HepG2 (cell line): ENCODE measurements at regions not wholly inside any gene's neighbourhood (a gene's known extent, or its start where the extent isn't known, plus 50 kb on each side); places are given as distances from the start of the nearest gene placed in this dataset.
A peak's percentile ranks its signal among the peaks of the same experiment; 100 is the strongest.

Experiments used
- ATAC-seq: fragments of 200-7000 bp; cut with Tn5 transposase; 3 replicates; pipeline ENCODE4 v1.9.1; 2020; ENCODE audit warnings: mild to moderate bottlenecking, moderate library complexity
- BruUV-seq: library from RNA; stranded (reverse); fragments of 400-500 nt; replicated peaks from 2 replicates; lab custom pipeline; 2021; lab: Mats Ljungman, UMichigan
- CTCF ChIA-PET: fragments of 300-600 bp; formaldehyde crosslinking; extraction: SDS; loops from one replicate; lab custom pipeline; 2021; ENCODE audit warnings: low total read pairs, inconsistent platforms, low intra/inter-chr PET ratio; lab: Yijun Ruan, JAX
- POLR2A ChIA-PET: fragments of 350-600 bp; sonication (Branson Sonifier 250); formaldehyde crosslinking; loops from one replicate; lab custom pipeline; 2020; ENCODE audit warnings: antibody characterized with exemption, inconsistent platforms; lab: Yijun Ruan, JAX
- DNase-seq: peaks from one replicate; pipeline ENCODE4 v3.0.0-alpha.2; 2015; ENCODE audit warnings: low spot score
- FAIRE-seq: peaks from 3 replicates; lab custom pipeline; 2011; peaks lifted over from hg19 to GRCh38; lab: Jason Lieb, UNC
- H2AFZ ChIP-seq: one replicate; pipeline ENCODE4 v1.6.1; 2011; ENCODE audit warnings: low read length, inconsistent platforms
- H3K27ac ChIP-seq: fragments of 300-600 bp; 3 replicates; pipeline ENCODE4 v1.8.0; 2011; ENCODE audit warnings: mixed run types, mild to moderate bottlenecking, mixed read lengths, low read length, inconsistent platforms; ENCODE audit not compliant: insufficient read depth; ENCODE audit errors: extremely low read length
- H3K27me3 ChIP-seq, 2 experiments: fragments of 200-600 bp in 1 of 2; 2 replicates in 1 of 2; 3 replicates in 1 of 2; pipeline versions ENCODE4 v1.6.0 to v1.8.0; 2011; ENCODE audit warnings: low read length in 2 of 2, mild to moderate bottlenecking in 2 of 2, moderate library complexity in 2 of 2, inconsistent platforms in 1 of 2; ENCODE audit not compliant: insufficient read depth in 2 of 2, control insufficient read depth in 1 of 2
- H3K36me3 ChIP-seq, 2 experiments: fragments of 200-600 bp in 1 of 2; replicated peaks in 1 of 2; 2 replicates in 1 of 2; 3 replicates in 1 of 2; pipeline versions ENCODE4 v1.5.1 to v1.8.0; 2011; ENCODE audit warnings: low read length in 2 of 2, inconsistent platforms in 1 of 2; ENCODE audit not compliant: insufficient read depth in 2 of 2, control insufficient read depth in 1 of 2
- H3K4me1 ChIP-seq: 2 replicates; pipeline ENCODE4 v1.5.1; 2012; ENCODE audit warnings: low read length, inconsistent platforms; ENCODE audit not compliant: insufficient read depth
- H3K4me2 ChIP-seq: 2 replicates; pipeline ENCODE4 v1.6.0; 2011; ENCODE audit warnings: low read depth, low read length, inconsistent platforms
- H3K4me3 ChIP-seq, 3 experiments: fragments of 200-600 bp in 1 of 3; sonication (generic), shearing (Covaris generic) in 1 of 3; replicated peaks in 1 of 3; 2 replicates each; pipeline ENCODE4 v1.5.1; 2011 to 2016; ENCODE audit warnings: low read length in 3 of 3, inconsistent platforms in 2 of 3, low read depth in 2 of 3, mild to moderate bottlenecking in 2 of 3, control low read depth in 1 of 3, mixed read lengths in 1 of 3; ENCODE audit not compliant: insufficient read depth in 1 of 3
- H3K79me2 ChIP-seq: one replicate; pipeline ENCODE4 v1.6.1; 2011; ENCODE audit warnings: low read length, inconsistent platforms; ENCODE audit not compliant: insufficient read depth
- H3K9ac ChIP-seq: 2 replicates; pipeline ENCODE4 v1.6.0; 2011; ENCODE audit warnings: mild to moderate bottlenecking, low read depth, low read length, inconsistent platforms; ENCODE audit not compliant: insufficient read depth
- H3K9me3 ChIP-seq: 2 replicates; pipeline ENCODE4 v1.5.1; 2012; ENCODE audit warnings: mild to moderate bottlenecking, low read length
- H4K20me1 ChIP-seq: 2 replicates; pipeline ENCODE4 v1.6.0; 2011; ENCODE audit warnings: inconsistent platforms, mild to moderate bottlenecking, low read length, moderate library complexity; ENCODE audit not compliant: insufficient read depth
- CBX2 ChIP-seq, 2 experiments: fragments of 200-600 bp in 1 of 2; sonication (generic); formaldehyde crosslinking in 1 of 2; IDR thresholded peaks; 2 replicates each; pipeline versions ENCODE4 v1.7.0 to v1.8.1; 2018 to 2022; ENCODE audit warnings: low read depth in 2 of 2, low read length in 1 of 2, mild to moderate bottlenecking in 1 of 2, missing genetic modification reagents in 1 of 2
- GPN1 ChIP-seq: sonication (generic); formaldehyde crosslinking; IDR thresholded peaks from 2 replicates; pipeline ENCODE4 v1.5.1; 2020; ENCODE audit warnings: missing genetic modification reagents, borderline replicate concordance
- ZNF143 ChIP-seq: sonication (generic); formaldehyde crosslinking; IDR thresholded peaks from 2 replicates; pipeline ENCODE4 v1.4.0; 2020; ENCODE audit warnings: missing genetic modification reagents
- WGBS: methylation state at CpG from one replicate; pipeline ENCODE4 v1.1.6; 2017; ENCODE audit warnings: low lambda C conversion rate; 5-methylcytosine and 5-hydroxymethylcytosine counted together
- in situ Hi-C: cut with HindIII; loops from 2 replicates; pipeline ENCODE4 v1.10.0; 2017; ENCODE audit warnings: low pct_unique_long_range_greater_than_20kb; ENCODE audit not compliant: extremely low pct_ligation_motif_present
- intact Hi-C: fragments of 100-400 bp; cut with micrococcal nuclease; formaldehyde crosslinking; loops from one replicate; pipeline ENCODE4 v1.10.0; 2022; ENCODE audit not compliant: unreplicated experiment
- TF ChIP-seq, protein P1 (sequence below): sonication (generic); formaldehyde crosslinking; IDR thresholded peaks from 2 replicates; pipeline ENCODE4 v1.8.1; 2022; ENCODE audit warnings: low read depth, mild to moderate bottlenecking, missing genetic modification reagents
- TF ChIP-seq, protein P2 (sequence below): sonication (generic); formaldehyde crosslinking; IDR thresholded peaks from 2 replicates; pipeline ENCODE4 v1.5.0; 2020; ENCODE audit warnings: mild to moderate bottlenecking, missing genetic modification reagents, moderate library complexity

DNA sequence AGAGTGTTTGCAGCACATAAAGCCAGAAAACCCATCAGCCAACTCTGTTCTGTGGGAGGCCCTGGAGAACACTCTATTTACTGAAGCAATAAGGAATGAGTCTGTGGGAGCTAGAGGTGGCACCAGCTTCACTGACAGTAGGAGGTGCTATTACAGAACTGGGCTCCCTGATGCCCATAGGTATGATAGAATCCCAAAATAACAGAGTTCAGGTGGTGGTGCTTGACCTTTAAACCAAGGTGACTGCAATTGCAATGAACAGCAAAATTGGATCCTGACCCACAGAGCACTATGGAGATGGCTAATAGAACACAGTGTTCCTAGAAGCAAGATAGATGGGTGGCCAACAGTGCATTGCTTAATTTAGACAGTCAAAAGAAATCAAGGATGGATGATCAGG, 95.4 kb upstream of the RNU6-1 start:
- peaks cover 55% of the 10 kb centered on the region for H3K4me1 ChIP-seq
- H3K4me3 ChIP-seq, result no peak overlapping the region
- H3K9me3 ChIP-seq, result no peaks in the 10 kb centered on the region
- H3K9ac ChIP-seq, result no peak overlapping the region
- no peak overlapping the region for H3K4me2 ChIP-seq
- no peaks in the 10 kb centered on the region for H3K79me2 ChIP-seq
- in situ Hi-C loops (no loop called here), intact Hi-C loops (no loop called here)
- POLR2A ChIA-PET, result interaction anchor here (0.7 to 1.4 kb wide), 2 partner anchors 19 to 20 kb away, joined by 4 to 5 read pairs; no protein-coding TSS in a partner anchor
- FAIRE-seq (no peak), ATAC-seq (no peak), DNase-seq (no peak)
- TF ChIP-seq, protein P1, sequence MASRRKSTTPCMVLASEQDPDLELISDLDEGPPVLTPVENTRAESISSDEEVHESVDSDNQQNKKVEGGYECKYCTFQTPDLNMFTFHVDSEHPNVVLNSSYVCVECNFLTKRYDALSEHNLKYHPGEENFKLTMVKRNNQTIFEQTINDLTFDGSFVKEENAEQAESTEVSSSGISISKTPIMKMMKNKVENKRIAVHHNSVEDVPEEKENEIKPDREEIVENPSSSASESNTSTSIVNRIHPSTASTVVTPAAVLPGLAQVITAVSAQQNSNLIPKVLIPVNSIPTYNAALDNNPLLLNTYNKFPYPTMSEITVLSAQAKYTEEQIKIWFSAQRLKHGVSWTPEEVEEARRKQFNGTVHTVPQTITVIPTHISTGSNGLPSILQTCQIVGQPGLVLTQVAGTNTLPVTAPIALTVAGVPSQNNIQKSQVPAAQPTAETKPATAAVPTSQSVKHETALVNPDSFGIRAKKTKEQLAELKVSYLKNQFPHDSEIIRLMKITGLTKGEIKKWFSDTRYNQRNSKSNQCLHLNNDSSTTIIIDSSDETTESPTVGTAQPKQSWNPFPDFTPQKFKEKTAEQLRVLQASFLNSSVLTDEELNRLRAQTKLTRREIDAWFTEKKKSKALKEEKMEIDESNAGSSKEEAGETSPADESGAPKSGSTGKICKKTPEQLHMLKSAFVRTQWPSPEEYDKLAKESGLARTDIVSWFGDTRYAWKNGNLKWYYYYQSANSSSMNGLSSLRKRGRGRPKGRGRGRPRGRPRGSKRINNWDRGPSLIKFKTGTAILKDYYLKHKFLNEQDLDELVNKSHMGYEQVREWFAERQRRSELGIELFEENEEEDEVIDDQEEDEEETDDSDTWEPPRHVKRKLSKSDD (CRISPR knock-in tag), result no peak
- TF ChIP-seq, protein P2, sequence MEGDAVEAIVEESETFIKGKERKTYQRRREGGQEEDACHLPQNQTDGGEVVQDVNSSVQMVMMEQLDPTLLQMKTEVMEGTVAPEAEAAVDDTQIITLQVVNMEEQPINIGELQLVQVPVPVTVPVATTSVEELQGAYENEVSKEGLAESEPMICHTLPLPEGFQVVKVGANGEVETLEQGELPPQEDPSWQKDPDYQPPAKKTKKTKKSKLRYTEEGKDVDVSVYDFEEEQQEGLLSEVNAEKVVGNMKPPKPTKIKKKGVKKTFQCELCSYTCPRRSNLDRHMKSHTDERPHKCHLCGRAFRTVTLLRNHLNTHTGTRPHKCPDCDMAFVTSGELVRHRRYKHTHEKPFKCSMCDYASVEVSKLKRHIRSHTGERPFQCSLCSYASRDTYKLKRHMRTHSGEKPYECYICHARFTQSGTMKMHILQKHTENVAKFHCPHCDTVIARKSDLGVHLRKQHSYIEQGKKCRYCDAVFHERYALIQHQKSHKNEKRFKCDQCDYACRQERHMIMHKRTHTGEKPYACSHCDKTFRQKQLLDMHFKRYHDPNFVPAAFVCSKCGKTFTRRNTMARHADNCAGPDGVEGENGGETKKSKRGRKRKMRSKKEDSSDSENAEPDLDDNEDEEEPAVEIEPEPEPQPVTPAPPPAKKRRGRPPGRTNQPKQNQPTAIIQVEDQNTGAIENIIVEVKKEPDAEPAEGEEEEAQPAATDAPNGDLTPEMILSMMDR (CRISPR knock-in tag), result peak; percentile 25; the same call in 1 of the 2 replicates
- H3K27ac ChIP-seq, result no peak overlapping the region
- H3K27me3 ChIP-seq, result no peaks in the 10 kb centered on the region
- no peak overlapping the region for H2AFZ ChIP-seq
- no TSS peak for BruUV-seq
- H3K36me3 ChIP-seq, result no peaks in the 10 kb centered on the region
- CTCF ChIA-PET, result no interaction called here
- H4K20me1 ChIP-seq, result no peaks in the 10 kb centered on the region

DNA sequence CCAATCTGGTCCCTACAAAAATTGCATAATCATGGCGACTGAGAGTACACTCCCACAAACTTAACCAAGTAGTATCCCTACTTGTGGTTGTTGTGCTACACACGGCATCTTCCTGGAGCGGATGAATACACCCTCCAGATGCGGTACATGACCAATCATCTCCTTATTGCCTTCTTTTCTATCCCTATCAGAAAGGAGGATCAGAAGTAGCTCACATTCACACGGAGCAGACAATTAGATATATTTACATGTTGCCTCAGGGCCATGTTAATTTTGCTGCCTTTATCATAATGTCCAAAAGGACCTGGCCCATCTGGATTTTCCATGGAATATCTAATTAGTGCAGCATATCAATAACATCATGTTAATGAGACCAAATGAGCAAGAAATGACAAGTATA, 96.4 kb upstream of the RNU6-1 start:
- ATAC-seq, result no peak
- in situ Hi-C loops, result no loop called here

More for the DNA sequence above, 96.4 kb upstream of the RNU6-1 start:
- no peak overlapping the region for H3K4me2 ChIP-seq
- H3K27ac ChIP-seq, result no peak overlapping the region
- no peak for FAIRE-seq
- no peak overlapping the region for H2AFZ ChIP-seq
- no peak for TF ChIP-seq CBX2 (IDR thresholded peaks at IDR 0.05; ENCODE audit: low read depth, low read length)
- no peak for TF ChIP-seq CBX2 (CRISPR knock-in tag; IDR thresholded peaks at IDR 0.05; ENCODE audit: low read depth)
- TF ChIP-seq ZNF143 (CRISPR knock-in tag), result no peak
- no peak for TF ChIP-seq GPN1 (CRISPR knock-in tag)
- TF ChIP-seq, all 625 proteins: peak for 0
- Histone ChIP-seq H3K79me2 (no peaks in the 10 kb centered on the region), H3K9ac (no peak overlapping the region), H3K4me3 (no peak overlapping the region), H4K20me1 (no peaks in the 10 kb centered on the region), H3K9me3 (no peaks in the 10 kb centered on the region), H3K27me3 (no peaks in the 10 kb centered on the region), H3K4me1 (peaks cover 55% of the 10 kb centered on the region), H3K36me3 (no peaks in the 10 kb centered on the region)
- WGBS, result 70% methylated on average over 5 of the region's 5 CpGs
- ChIA-PET CTCF (no interaction called here), POLR2A (no interaction called here)
- no TSS peak for BruUV-seq
- DNase-seq, result no peak
- intact Hi-C loops, result no loop called here
